ENCODE measurements at regions not wholly inside any gene's neighbourhood (a gene's known extent, or its start where the extent isn't known, plus 50 kb on each side); places are given as distances from the start of the nearest gene placed in this dataset.
"Not testable (repeated sequence)": the region's sequence is repeated elsewhere in the genome, so short reads cannot be mapped to it uniquely, and the experiment has no call there.

GRCh38 chr14:22378181-22378580, 210.8 kb downstream of the DAD1 start:
- DNase-seq (ENCODE audit: low read depth, low spot score), result no peak
- Histone ChIP-seq H3K4me1 (ENCODE audit: control insufficient read depth, insufficient read depth, low read length) (no peaks in the 10 kb centered on the region), H3K36me3 (ENCODE audit: control insufficient read depth, insufficient read depth, low read length) (no peaks in the 10 kb centered on the region), H3K27me3 (ENCODE audit: control insufficient read depth, insufficient read depth, low read length) (no peaks in the 10 kb centered on the region), H3K4me3 (ENCODE audit: low read length) (no peak overlapping the region), H3K27ac (ENCODE audit: low read length) (no peak overlapping the region), H3K9me3 (ENCODE audit: control insufficient read depth, insufficient read depth, low read length) (no peaks in the 10 kb centered on the region)
- no CpG with 5 or more reads among the region's 2 CpGs for WGBS (ENCODE audit: insufficient coverage, insufficient read length)

GRCh38 chr14:22375321-22375930, 213.6 kb downstream of the DAD1 start:
- no peaks in the 10 kb centered on the region for H3K9me3 ChIP-seq (ENCODE audit: control insufficient read depth, insufficient read depth, low read length)
- no peaks in the 10 kb centered on the region for H3K27me3 ChIP-seq (ENCODE audit: control insufficient read depth, insufficient read depth, low read length)
- H3K4me3 ChIP-seq (ENCODE audit: low read length), result no peak overlapping the region
- no peak for DNase-seq (ENCODE audit: low read depth, low spot score)
- H3K4me1 ChIP-seq (ENCODE audit: control insufficient read depth, insufficient read depth, low read length), result no peaks in the 10 kb centered on the region
- WGBS (ENCODE audit: insufficient coverage, insufficient read length), result no CpG with 5 or more reads among the region's 2 CpGs
- no peak overlapping the region for H3K27ac ChIP-seq (ENCODE audit: low read length)
- no peaks in the 10 kb centered on the region for H3K36me3 ChIP-seq (ENCODE audit: control insufficient read depth, insufficient read depth, low read length)

- Histone ChIP-seq H3K4me3 (ENCODE audit: low read length) (no peak overlapping the region), H3K27ac (ENCODE audit: low read length) (no peak overlapping the region), H3K27me3 (ENCODE audit: control insufficient read depth, insufficient read depth, low read length) (no peaks in the 10 kb centered on the region), H3K4me1 (ENCODE audit: control insufficient read depth, insufficient read depth, low read length) (no peaks in the 10 kb centered on the region), H3K36me3 (ENCODE audit: control insufficient read depth, insufficient read depth, low read length) (no peaks in the 10 kb centered on the region), H3K9me3 (ENCODE audit: control insufficient read depth, insufficient read depth, low read length) (no peaks in the 10 kb centered on the region)
- DNase-seq (ENCODE audit: low read depth, low spot score), result no peak
- WGBS (ENCODE audit: insufficient coverage, insufficient read length), result no CpG with 5 or more reads among the region's 2 CpGs
These were observed 218.8 kb downstream of the DAD1 start for GRCh38 chr14:22370084-22370847.

GRCh38 chr14:22358726-22359125, 230.3 kb downstream of the DAD1 start:
- Histone ChIP-seq H3K27me3 (ENCODE audit: control insufficient read depth, insufficient read depth, low read length) (no peaks in the 10 kb centered on the region), H3K36me3 (ENCODE audit: control insufficient read depth, insufficient read depth, low read length) (no peaks in the 10 kb centered on the region), H3K9me3 (ENCODE audit: control insufficient read depth, insufficient read depth, low read length) (no peaks in the 10 kb centered on the region), H3K4me3 (ENCODE audit: low read length) (no peak overlapping the region), H3K27ac (ENCODE audit: low read length) (no peak overlapping the region), H3K4me1 (ENCODE audit: control insufficient read depth, insufficient read depth, low read length) (no peaks in the 10 kb centered on the region)
- no peak for DNase-seq (ENCODE audit: low read depth, low spot score)

- not testable (repeated sequence) for H3K4me3 ChIP-seq (ENCODE audit: low read length); H3K9me3 ChIP-seq (ENCODE audit: control insufficient read depth, insufficient read depth, low read length); H3K27ac ChIP-seq (ENCODE audit: low read length); H3K4me1 ChIP-seq (ENCODE audit: control insufficient read depth, insufficient read depth, low read length); H3K36me3 ChIP-seq (ENCODE audit: control insufficient read depth, insufficient read depth, low read length); H3K27me3 ChIP-seq (ENCODE audit: control insufficient read depth, insufficient read depth, low read length); DNase-seq (ENCODE audit: low read depth, low spot score)
- no CpG with 5 or more reads among the region's 4 CpGs for WGBS (ENCODE audit: insufficient coverage, insufficient read length)
These were observed 239.7 kb downstream of the DAD1 start for GRCh38 chr14:22349281-22349680.

- Histone ChIP-seq H3K4me1 (ENCODE audit: control insufficient read depth, insufficient read depth, low read length) (no peaks in the 10 kb centered on the region), H3K27me3 (ENCODE audit: control insufficient read depth, insufficient read depth, low read length) (no peaks in the 10 kb centered on the region), H3K4me3 (ENCODE audit: low read length) (no peak overlapping the region), H3K9me3 (ENCODE audit: control insufficient read depth, insufficient read depth, low read length) (no peaks in the 10 kb centered on the region; the same call in 1 of the 2 replicates), H3K36me3 (ENCODE audit: control insufficient read depth, insufficient read depth, low read length) (no peaks in the 10 kb centered on the region), H3K27ac (ENCODE audit: low read length) (no peak overlapping the region)
- DNase-seq (ENCODE audit: low read depth, low spot score), result no peak
- no CpG with 5 or more reads among the region's 3 CpGs for WGBS (ENCODE audit: insufficient coverage, insufficient read length)
These were observed 244.4 kb downstream of the DAD1 start for GRCh38 chr14:22344673-22345072.

- WGBS (ENCODE audit: insufficient coverage, insufficient read length), result no CpG with 5 or more reads among the region's 4 CpGs
These were observed 244.8 kb downstream of the DAD1 start for GRCh38 chr14:22344209-22344608.

GRCh38 chr14:22341049-22341448, 248.0 kb downstream of the DAD1 start:
- no peak overlapping the region for H3K4me3 ChIP-seq (ENCODE audit: low read length)
- no peaks in the 10 kb centered on the region; the same call in 1 of the 2 replicates for H3K9me3 ChIP-seq (ENCODE audit: control insufficient read depth, insufficient read depth, low read length)
- no peaks in the 10 kb centered on the region for H3K4me1 ChIP-seq (ENCODE audit: control insufficient read depth, insufficient read depth, low read length)
- no CpG with 5 or more reads among the region's 3 CpGs for WGBS (ENCODE audit: insufficient coverage, insufficient read length)
- H3K36me3 ChIP-seq (ENCODE audit: control insufficient read depth, insufficient read depth, low read length), result no peaks in the 10 kb centered on the region
- H3K27me3 ChIP-seq (ENCODE audit: control insufficient read depth, insufficient read depth, low read length), result no peaks in the 10 kb centered on the region
- no peak for DNase-seq (ENCODE audit: low read depth, low spot score)
- no peak overlapping the region for H3K27ac ChIP-seq (ENCODE audit: low read length)

More at GRCh38 chr14:22344209-22344608, 244.8 kb downstream of the DAD1 start:
- H3K9me3 ChIP-seq (ENCODE audit: control insufficient read depth, insufficient read depth, low read length); H3K4me3 ChIP-seq (ENCODE audit: low read length); H3K27ac ChIP-seq (ENCODE audit: low read length); H3K4me1 ChIP-seq (ENCODE audit: control insufficient read depth, insufficient read depth, low read length); H3K27me3 ChIP-seq (ENCODE audit: control insufficient read depth, insufficient read depth, low read length); DNase-seq (ENCODE audit: low read depth, low spot score); H3K36me3 ChIP-seq (ENCODE audit: control insufficient read depth, insufficient read depth, low read length): not testable (repeated sequence)

- Histone ChIP-seq H3K4me1 (ENCODE audit: control insufficient read depth, insufficient read depth, low read length) (no peaks in the 10 kb centered on the region), H3K9me3 (ENCODE audit: control insufficient read depth, insufficient read depth, low read length) (no peaks in the 10 kb centered on the region; the same call in 1 of the 2 replicates), H3K4me3 (ENCODE audit: low read length) (no peak overlapping the region), H3K27me3 (ENCODE audit: control insufficient read depth, insufficient read depth, low read length) (no peaks in the 10 kb centered on the region), H3K36me3 (ENCODE audit: control insufficient read depth, insufficient read depth, low read length) (no peaks in the 10 kb centered on the region), H3K27ac (ENCODE audit: low read length) (no peak overlapping the region)
- WGBS (ENCODE audit: insufficient coverage, insufficient read length), result no CpG with 5 or more reads among the region's 8 CpGs
- DNase-seq (ENCODE audit: low read depth, low spot score), result no peak
These were observed 249.9 kb downstream of the DAD1 start for GRCh38 chr14:22338917-22339715.

- Histone ChIP-seq H3K36me3 (ENCODE audit: control insufficient read depth, insufficient read depth, low read length) (no peaks in the 10 kb centered on the region), H3K9me3 (ENCODE audit: control insufficient read depth, insufficient read depth, low read length) (no peaks in the 10 kb centered on the region), H3K4me3 (ENCODE audit: low read length) (no peak overlapping the region), H3K27ac (ENCODE audit: low read length) (no peak overlapping the region), H3K27me3 (ENCODE audit: control insufficient read depth, insufficient read depth, low read length) (no peaks in the 10 kb centered on the region), H3K4me1 (ENCODE audit: control insufficient read depth, insufficient read depth, low read length) (no peaks in the 10 kb centered on the region)
- DNase-seq (ENCODE audit: low read depth, low spot score), result no peak
- WGBS (ENCODE audit: insufficient coverage, insufficient read length), result no CpG with 5 or more reads among the region's 5 CpGs
These were observed 250.6 kb downstream of the DAD1 start for GRCh38 chr14:22338381-22338780.

All from iPS DF 6.9 (cell line).